ENCODE measurements at regions not wholly inside any gene's neighbourhood (a gene's known extent, or its start where the extent isn't known, plus 50 kb on each side); places are given as distances from the start of the nearest gene placed in this dataset.

DNA sequence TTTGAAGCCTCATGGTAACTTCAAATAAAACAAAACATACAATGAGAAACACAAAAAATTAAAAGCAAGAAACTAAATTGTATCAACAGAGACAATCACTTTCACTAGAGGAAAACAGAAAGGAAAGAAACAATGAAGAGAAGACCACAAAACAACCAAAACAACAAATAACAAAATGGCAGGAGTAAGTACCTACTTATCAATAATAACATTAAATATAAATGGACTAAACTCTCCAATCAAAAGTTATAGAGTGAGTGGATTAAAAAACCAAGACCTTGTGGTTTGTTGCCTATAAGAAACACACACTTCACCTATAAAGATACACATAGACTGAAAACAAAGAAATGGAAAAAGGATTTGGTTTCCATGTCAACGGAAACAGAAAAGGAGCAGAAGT is 830.1 kb upstream of the TMEFF2 start:
- TF ChIP-seq, protein P1, sequence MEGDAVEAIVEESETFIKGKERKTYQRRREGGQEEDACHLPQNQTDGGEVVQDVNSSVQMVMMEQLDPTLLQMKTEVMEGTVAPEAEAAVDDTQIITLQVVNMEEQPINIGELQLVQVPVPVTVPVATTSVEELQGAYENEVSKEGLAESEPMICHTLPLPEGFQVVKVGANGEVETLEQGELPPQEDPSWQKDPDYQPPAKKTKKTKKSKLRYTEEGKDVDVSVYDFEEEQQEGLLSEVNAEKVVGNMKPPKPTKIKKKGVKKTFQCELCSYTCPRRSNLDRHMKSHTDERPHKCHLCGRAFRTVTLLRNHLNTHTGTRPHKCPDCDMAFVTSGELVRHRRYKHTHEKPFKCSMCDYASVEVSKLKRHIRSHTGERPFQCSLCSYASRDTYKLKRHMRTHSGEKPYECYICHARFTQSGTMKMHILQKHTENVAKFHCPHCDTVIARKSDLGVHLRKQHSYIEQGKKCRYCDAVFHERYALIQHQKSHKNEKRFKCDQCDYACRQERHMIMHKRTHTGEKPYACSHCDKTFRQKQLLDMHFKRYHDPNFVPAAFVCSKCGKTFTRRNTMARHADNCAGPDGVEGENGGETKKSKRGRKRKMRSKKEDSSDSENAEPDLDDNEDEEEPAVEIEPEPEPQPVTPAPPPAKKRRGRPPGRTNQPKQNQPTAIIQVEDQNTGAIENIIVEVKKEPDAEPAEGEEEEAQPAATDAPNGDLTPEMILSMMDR (IDR thresholded peaks at IDR 0.05): no peak
- TF ChIP-seq POLR2A (IDR thresholded peaks at IDR 0.05) (no peak), POLR2AphosphoS5 (IDR thresholded peaks at IDR 0.05) (no peak)

All from breast epithelium (tissue), 3 donors.